ENCODE measurements at regions not wholly inside any gene's neighbourhood (a gene's known extent, or its start where the extent isn't known, plus 50 kb on each side); places are given as distances from the start of the nearest gene placed in this dataset.

DNA sequence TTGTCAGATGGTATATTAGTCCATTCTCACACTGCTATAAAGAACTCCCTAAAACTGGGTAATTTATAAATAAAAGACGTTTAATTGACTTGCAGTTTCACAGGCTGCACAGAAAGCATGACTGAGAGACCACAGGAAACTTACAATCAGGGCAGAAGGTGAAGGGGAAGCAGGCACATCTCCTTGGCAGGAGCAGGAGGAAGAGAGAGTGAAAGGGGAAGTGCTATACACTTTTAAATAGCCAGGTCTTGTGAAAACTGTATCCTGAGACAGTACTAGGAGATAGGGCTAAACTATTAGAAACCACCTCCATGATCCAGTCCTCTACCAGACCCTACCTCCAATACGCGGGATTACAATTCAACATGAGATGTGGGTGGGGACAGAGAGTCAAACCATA, 193.9 kb upstream of the KCNG1 start:
- DNase-seq, result no peak

GRCh38 chr20:51212816-51213215, 189.9 kb upstream of the KCNG1 start:
- DNase-seq, result no peak

- DNase-seq, result no peak
Measured at GRCh38 chr20:51211191-51211590, 188.3 kb upstream of the KCNG1 start.

GRCh38 chr20:51210084-51210483, 187.2 kb upstream of the KCNG1 start:
- DNase-seq, result no peak

DNA sequence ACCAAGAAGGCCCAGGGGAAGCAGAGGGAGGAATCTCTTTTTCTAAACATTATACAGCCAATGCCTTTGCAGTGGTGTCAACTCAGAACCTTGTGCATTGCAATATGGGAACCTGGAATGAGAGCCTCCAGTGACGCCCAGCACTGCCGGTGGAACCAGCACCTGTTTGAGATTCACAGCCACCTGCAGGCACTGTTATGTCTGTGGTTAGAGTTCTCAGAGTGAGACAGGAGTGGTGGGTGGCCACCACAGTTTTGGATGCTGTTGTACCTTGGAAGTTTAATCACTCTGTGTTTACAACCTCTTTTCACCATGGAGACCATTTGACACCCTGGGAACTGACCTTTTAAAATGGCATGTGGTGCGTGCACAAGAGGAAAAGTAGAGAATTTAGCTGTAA, 185.3 kb upstream of the KCNG1 start:
- no peak for DNase-seq

GRCh38 chr20:51206032-51206662, 183.2 kb upstream of the KCNG1 start:
- no peak for DNase-seq

DNA sequence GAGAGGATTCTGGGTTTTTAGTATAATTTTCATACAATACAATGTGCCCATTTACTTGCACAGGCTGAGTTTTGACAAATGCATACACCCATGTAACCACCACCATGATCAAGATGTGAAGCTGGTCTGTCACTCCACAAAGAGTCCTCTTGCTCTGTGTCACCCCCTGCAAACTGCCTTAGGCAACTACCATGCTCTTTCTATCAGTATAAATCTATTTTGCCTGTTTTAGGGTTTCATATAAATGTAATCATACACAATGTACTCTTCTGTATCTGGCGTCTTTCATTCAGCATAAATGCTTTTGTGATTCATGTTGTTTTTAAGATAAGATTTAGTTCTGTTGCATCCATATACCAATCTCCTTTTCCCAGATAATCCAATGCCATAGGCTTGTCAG, 181.9 kb upstream of the KCNG1 start:
- DNase-seq, result no peak

- DNase-seq, result no peak
Measured at GRCh38 chr20:51204051-51204715, 181.3 kb upstream of the KCNG1 start.

GRCh38 chr20:51202304-51202703, 179.4 kb upstream of the KCNG1 start:
- DNase-seq, result no peak

- no peak for DNase-seq
Measured at GRCh38 chr20:51199920-51200319, 177.0 kb upstream of the KCNG1 start.

DNA sequence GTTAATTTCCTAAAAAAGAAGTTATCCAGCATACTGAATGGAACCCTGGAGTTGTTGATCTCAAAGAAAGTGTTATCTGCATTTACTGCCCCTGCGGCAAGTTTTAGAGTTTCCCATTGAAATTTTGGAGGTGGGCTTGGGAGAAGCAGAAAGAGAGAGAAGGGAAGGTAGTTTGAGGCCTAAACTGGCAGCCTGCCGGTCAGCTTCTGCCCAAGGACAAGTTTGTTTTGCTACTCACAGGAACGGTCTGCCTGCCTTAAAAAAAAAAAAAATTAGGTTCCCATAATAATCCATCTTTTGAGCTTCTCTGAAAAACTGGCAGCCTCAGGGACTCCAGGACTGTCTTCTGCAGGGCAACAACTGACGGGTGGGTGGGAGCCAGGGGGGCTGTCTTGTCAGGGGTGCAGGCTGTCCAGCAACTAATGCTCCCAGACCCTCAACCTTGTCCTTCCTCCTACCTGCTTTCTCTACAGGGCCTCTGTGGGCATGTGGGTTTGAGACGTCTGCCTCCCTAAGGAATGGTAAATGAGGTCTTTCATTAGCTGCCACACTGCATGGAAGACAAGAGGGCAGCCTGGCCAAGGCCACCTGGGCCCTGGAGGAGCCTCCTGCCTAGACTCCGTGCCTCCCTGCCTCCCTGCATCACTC, 176.1 kb upstream of the KCNG1 start:
- DNase-seq, result no peak

DNA sequence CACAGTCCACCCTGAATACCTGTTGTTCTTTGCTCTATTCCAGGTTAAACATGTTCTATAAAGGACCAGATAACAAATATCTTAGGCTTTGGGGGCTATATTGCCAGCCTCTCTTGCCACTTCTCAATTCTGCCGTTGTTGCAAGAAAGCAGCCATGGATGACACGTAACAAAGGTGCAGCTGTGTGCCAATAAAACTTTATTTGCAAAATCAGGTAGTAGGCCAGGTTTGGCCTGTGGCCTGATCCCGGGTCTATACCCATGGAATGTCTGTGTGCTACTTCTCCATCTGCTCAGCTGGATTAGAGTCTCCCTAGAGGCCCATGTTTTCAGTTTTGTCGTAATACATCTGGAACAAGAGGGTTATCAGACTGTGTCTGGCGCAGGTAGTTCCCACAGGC, 175.3 kb upstream of the KCNG1 start:
- DNase-seq, result no peak

DNA sequence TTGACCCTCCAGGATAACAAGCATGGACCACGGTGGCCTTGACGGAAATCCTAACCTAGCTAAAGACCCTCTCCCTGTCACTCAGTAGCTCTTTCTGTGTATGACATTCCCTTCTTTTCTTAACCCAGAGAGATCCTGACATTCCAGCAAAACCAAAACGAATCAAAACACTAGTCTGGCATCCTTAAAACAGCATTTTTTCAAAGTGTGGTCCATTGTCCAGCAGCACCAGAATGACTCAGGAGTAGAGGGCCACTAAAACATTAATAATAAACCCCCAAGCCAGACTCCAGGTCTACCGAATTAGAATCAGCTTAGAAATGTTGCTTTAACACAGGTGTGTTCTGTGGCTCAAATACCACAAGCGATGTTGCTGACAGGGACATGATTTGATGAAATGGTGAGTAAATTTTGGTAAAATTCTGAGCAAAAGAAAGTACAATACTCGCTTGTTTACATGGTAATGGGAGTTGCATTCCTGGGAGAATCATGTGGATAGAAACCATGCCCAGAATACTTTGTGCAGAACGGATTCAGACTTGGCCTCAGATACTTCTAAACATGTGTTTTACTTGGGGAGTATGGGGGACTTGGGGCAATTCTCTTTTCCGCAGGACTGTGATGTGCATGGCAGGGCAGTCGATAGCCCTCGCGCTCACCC, 174.2 kb upstream of the KCNG1 start:
- DNase-seq, result no peak

GRCh38 chr20:51195990-51196389, 173.1 kb upstream of the KCNG1 start:
- DNase-seq, result no peak

DNA sequence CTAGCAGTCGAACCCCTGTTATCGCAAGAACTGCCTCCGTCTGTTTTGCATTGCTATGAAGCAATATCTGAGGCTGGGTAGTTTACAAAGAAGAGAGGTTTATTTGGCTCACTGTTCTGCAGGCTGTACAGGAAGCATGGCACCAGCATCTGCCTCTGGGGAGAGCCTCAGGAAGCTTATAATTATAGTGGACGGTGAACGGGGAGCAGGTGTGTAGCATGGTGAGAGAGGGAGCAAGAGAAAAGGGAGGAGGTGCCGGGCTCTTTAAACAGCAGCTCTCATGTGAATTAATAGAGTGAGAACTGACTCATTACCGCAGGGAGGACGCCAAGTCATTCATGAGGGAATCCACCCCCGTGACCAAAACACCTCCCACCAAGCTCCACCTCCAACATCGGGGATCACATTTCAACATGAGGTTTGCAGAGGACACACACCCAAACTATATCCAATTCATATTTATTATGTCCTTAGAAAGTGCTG, 172.6 kb upstream of the KCNG1 start:
- no peak for DNase-seq

- DNase-seq, result no peak
Measured at GRCh38 chr20:51193066-51193772, 170.3 kb upstream of the KCNG1 start.

DNA sequence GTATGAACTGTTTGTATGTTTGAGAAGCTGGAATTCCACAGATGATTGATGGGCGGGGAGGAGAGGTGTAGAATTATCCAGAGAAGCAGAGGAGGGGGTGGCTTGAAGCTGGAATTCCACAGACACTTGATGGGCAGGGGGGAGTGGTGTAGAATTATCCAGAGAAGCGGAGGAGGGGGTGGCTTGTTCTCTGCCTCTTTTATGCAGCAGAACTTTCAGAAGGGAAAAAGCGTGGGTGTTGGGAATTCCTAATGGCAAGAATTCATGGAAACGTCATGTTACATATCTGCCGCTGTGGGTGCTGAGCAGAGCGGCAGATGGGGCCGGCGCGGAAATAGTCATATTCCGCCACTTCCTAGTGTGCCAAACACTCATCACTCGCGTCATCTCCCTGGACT, 167.9 kb upstream of the KCNG1 start:
- DNase-seq, result no peak

GRCh38 chr20:51189814-51190782, 167.2 kb upstream of the KCNG1 start:
- no peak for DNase-seq

DNA sequence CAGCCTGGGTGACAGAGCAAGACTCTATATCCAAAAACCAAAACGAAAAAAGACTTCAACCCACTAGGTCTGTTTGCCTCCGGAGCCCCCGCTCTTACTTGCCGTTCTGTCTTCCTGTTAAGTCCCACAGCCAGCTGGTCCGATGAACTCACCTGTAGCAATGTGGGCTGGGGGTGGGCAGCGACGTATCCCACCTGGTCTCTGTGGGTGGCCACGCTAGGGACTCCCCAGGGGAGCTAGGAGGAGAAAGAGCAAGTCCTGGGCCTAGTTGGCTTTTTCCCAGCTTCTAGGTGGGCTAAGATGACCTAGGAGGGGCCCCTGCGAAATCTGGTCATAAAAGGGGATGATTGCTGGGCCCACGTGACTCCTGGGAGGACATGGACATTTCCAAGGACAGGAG, 166.0 kb upstream of the KCNG1 start:
- no peak for DNase-seq

DNA sequence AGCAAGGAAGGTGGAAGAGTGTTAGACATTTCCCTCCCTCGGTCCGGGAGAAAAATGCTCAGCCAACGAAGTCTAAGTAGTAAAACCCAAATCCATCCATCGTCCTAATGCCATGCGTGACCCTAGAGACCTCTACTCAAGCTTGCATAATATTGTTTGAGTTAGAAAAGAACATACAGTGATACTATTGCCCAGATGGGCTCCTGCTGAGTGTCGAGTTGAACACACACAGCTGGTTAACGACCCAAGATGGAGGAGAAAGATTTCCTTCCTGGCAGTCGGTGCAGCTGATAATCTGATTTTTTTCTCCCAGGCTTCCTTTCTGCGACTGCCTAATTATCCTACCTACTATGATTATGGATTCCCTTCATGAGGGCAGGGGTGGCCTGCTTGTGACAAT, 164.4 kb upstream of the KCNG1 start:
- no peak for DNase-seq

GRCh38 chr20:51185861-51186260, 163.0 kb upstream of the KCNG1 start:
- DNase-seq, result no peak

DNA sequence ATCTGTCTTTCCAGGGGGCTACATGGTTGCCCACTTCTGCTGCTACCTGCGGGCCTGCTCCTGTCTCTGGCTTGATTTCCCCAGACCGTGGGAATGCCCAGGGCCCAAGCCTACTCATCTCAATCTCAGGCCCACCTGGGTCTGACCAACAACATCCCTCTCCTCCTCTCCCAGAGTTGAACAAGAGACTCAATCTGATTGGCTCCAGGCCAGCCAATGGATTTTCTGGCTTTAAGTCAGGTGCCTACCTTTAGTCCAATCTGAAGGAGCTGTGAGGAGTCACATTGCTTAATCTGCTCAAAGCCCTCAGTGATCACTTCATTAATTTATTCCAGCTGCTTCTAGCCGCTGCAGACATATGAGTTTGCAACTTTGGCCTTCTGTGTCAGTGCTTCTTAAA, 162.4 kb upstream of the KCNG1 start:
- DNase-seq, result no peak

Data from NCI-H1694 (cell line).